ENCODE measurements at regions not wholly inside any gene's neighbourhood (a gene's known extent, or its start where the extent isn't known, plus 50 kb on each side); places are given as distances from the start of the nearest gene placed in this dataset.

GRCh38 chr4:37126051-37126450 is 118.5 kb upstream of the NWD2 start:
- DNase-seq: no peak

- no peak for DNase-seq
Observed at GRCh38 chr4:37130465-37130864, 114.1 kb upstream of the NWD2 start.

GRCh38 chr4:37132351-37132974 is 112.1 kb upstream of the NWD2 start:
- no peak for DNase-seq

- no peak for DNase-seq
Observed at GRCh38 chr4:37132975-37133360, 111.6 kb upstream of the NWD2 start.

- no peak for DNase-seq
Observed at GRCh38 chr4:37138019-37138653, 106.4 kb upstream of the NWD2 start.

- no peak for DNase-seq
Observed at GRCh38 chr4:37138789-37139188, 105.8 kb upstream of the NWD2 start.

- DNase-seq: no peak
Observed at GRCh38 chr4:37139987-37140386, 104.6 kb upstream of the NWD2 start.

- DNase-seq: no peak
Observed at GRCh38 chr4:37146260-37146659, 98.3 kb upstream of the NWD2 start.

- DNase-seq: no peak
Observed at GRCh38 chr4:37157476-37158167, 86.9 kb upstream of the NWD2 start.

- DNase-seq: no peak
Observed at GRCh38 chr4:37160653-37161052, 83.9 kb upstream of the NWD2 start.

GRCh38 chr4:37165844-37166243 is 78.7 kb upstream of the NWD2 start:
- no peak for DNase-seq

GRCh38 chr4:37169956-37170355 is 74.6 kb upstream of the NWD2 start:
- no peak for DNase-seq

- DNase-seq: peak; percentile 13
Observed at GRCh38 chr4:37188100-37188499, 56.4 kb upstream of the NWD2 start.
